Stomach (tissue), 8 donors: ENCODE measurements at regions not wholly inside any gene's neighbourhood (a gene's known extent, or its start where the extent isn't known, plus 50 kb on each side); places are given as distances from the start of the nearest gene placed in this dataset.
"Not testable (repeated sequence)": the region's sequence is repeated elsewhere in the genome, so short reads cannot be mapped to it uniquely, and the experiment has no call there.

Experiments used
- DNase-seq, 2 donors: peaks; one replicate each; pipeline versions ENCODE4 v3.0.0 to v3.0.0-alpha.2; 2013 to 2019
- H3K27ac ChIP-seq, 5 donors: fragments of 200-600 bp in 4 of 5; sonication (generic) in 4 of 5; one replicate each; pipeline ENCODE4 v1.5.1; 2013 to 2019; ENCODE audit warnings: mild to moderate bottlenecking in 1 of 5, moderate library complexity in 1 of 5
- H3K27me3 ChIP-seq, 3 donors: fragments of 200-600 bp; sonication (generic); one replicate each; pipeline ENCODE4 v1.5.1; 2017 to 2019; ENCODE audit warnings: mixed run types in 1 of 3
- H3K36me3 ChIP-seq, 4 donors: fragments of 200-600 bp; sonication (generic); 1 replicate in 3 of 4; 2 replicates in 1 of 4; pipeline ENCODE4 v1.5.1; 2016 to 2019
- H3K4me1 ChIP-seq, 4 donors: fragments of 200-600 bp; sonication (generic); one replicate each; pipeline ENCODE4 v1.5.1; 2016 to 2019
- H3K4me3 ChIP-seq, 4 donors: fragments of 200-600 bp; sonication (generic) in 3 of 4; one replicate each; pipeline ENCODE4 v1.5.1; 2016 to 2019; ENCODE audit warnings: mild to moderate bottlenecking in 1 of 4
- H3K9me3 ChIP-seq, 4 donors: fragments of 200-600 bp; sonication (generic); one replicate each; pipeline ENCODE4 v1.5.1; 2016 to 2019
- CTCF ChIP-seq, 7 experiments: fragments of 450-650 bp in 4 of 7; fragments of 200-600 bp in 3 of 7; sonication (generic) in 3 of 7; IDR thresholded peaks; one replicate each; pipeline ENCODE4 v1.5.1; 2016 to 2019; ENCODE audit warnings: antibody characterized with exemption in 7 of 7, control low read depth in 2 of 7, mild to moderate bottlenecking in 1 of 7
- EP300 ChIP-seq: sonication (generic); formaldehyde crosslinking; IDR thresholded peaks from one replicate; pipeline ENCODE4 v1.6.1; 2017; ENCODE audit warnings: antibody characterized with exemption
- POLR2A ChIP-seq, 4 donors: fragments of 450-650 bp; IDR thresholded peaks; one replicate each; pipeline ENCODE4 v1.6.1; 2016; ENCODE audit warnings: antibody characterized with exemption in 4 of 4, control low read depth in 2 of 4, mild to moderate bottlenecking in 1 of 4, moderate library complexity in 1 of 4
- POLR2AphosphoS5 ChIP-seq, 3 donors: sonication (generic); formaldehyde crosslinking; IDR thresholded peaks; one replicate each; pipeline ENCODE4 v1.6.1; 2016; ENCODE audit warnings: antibody characterized with exemption in 3 of 3
- WGBS, 5 donors: extraction: QIAGEN DNeasy Blood & Tissue Kit in 3 of 5; methylation state at CpG; one replicate each; pipeline versions ENCODE4 v1.1.5 to v1.1.7; 2013 to 2018; 5-methylcytosine and 5-hydroxymethylcytosine counted together
- intact Hi-C: fragments of 100-400 bp; cut with DNase I; formaldehyde crosslinking; loops from one replicate; pipeline ENCODE4 v1.15.1; 2023; ENCODE audit warnings: low total_unique reads
- donor health status: healthy with polysubstance abuse.
- donor health status: Bipolar disorder and iron deficiency.
- donor health status: healthy.

- Histone ChIP-seq H3K4me1 (peaks cover 0 to 5% (median 2%) of the 10 kb centered on the region in 4 donors), H3K9me3 (no peaks in the 10 kb centered on the region), H3K27ac (peak overlapping the region in 1 of 5 donors; percentile 16), H3K36me3 (no peaks in the 10 kb centered on the region), H3K27me3 (no peaks in the 10 kb centered on the region), H3K4me3 (no peak overlapping the region)
- WGBS, 5 donors = 24 to 56% (median 38%) methylated on average over 3 of the region's 3 CpGs
- intact Hi-C loops = no loop called here
- TF ChIP-seq CTCF (IDR thresholded peaks at IDR 0.05) (no peak), EP300 (no peak), POLR2AphosphoS5 (IDR thresholded peaks at IDR 0.05) (no peak), POLR2A (IDR thresholded peaks at IDR 0.05) (no peak)
- DNase-seq = no peak
Observed at GRCh38 chr14:85350667-85351066, 179.3 kb upstream of the FLRT2 start.

DNA sequence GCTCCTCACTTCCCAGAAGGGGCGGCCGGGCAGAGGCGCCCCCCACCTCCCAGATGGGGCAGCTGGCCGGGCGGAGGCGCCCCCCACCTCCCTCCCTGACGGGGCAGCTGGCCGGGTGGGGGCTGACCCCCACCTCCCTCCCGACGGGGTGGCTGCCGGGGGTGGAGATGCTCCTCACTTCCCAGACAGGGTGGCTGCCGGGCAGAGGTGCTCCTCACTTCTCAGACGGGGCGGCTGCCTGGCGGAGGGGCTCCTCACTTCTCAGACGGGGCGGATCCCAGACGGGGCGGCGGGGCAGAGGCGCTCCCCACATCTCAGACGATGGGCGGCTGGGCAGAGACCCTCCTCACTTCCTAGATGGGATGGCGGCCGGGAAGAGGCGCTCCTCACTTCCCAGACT lies 177.4 kb upstream of the FLRT2 start:
- H3K4me1 ChIP-seq, H3K9me3 ChIP-seq, H3K36me3 ChIP-seq, DNase-seq, intact Hi-C loops, H3K27me3 ChIP-seq, H3K27ac ChIP-seq, H3K4me3 ChIP-seq: not testable (repeated sequence)
- WGBS, 5 donors = 91 to 97% (median 95%) methylated on average over 9 to 26 of the region's 26 CpGs

- intact Hi-C loops = no loop called here
- no peak overlapping the region for H3K4me3 ChIP-seq
- 39 to 56% (median 53%) methylated on average over 5 of the region's 5 CpGs for WGBS, 5 donors
- TF ChIP-seq POLR2A (IDR thresholded peaks at IDR 0.05) (no peak), CTCF (IDR thresholded peaks at IDR 0.05) (no peak), POLR2AphosphoS5 (IDR thresholded peaks at IDR 0.05) (no peak), EP300 (no peak)
- H3K36me3 ChIP-seq = no peaks in the 10 kb centered on the region
- no peaks in the 10 kb centered on the region for H3K27me3 ChIP-seq
- H3K9me3 ChIP-seq = no peaks in the 10 kb centered on the region
- peaks cover 0 to 3% (median 0%) of the 10 kb centered on the region in 4 donors for H3K4me1 ChIP-seq
- DNase-seq = no peak
- no peak overlapping the region for H3K27ac ChIP-seq
Observed at GRCh38 chr14:85357120-85357519, 172.8 kb upstream of the FLRT2 start.

GRCh38 chr14:85358136-85358785 lies 171.7 kb upstream of the FLRT2 start:
- intact Hi-C loops = no loop called here
- Histone ChIP-seq H3K36me3 (no peaks in the 10 kb centered on the region), H3K9me3 (no peaks in the 10 kb centered on the region), H3K27me3 (no peaks in the 10 kb centered on the region), H3K27ac (no peak overlapping the region), H3K4me3 (no peak overlapping the region), H3K4me1 (peaks cover 0 to 3% (median 0%) of the 10 kb centered on the region in 4 donors)
- DNase-seq = no peak
- WGBS, 5 donors = 74 to 97% (median 94%) methylated on average over 1 of the region's 1 CpG
- TF ChIP-seq CTCF (IDR thresholded peaks at IDR 0.05) (no peak), POLR2AphosphoS5 (IDR thresholded peaks at IDR 0.05) (no peak), POLR2A (IDR thresholded peaks at IDR 0.05) (no peak), EP300 (no peak)

DNA sequence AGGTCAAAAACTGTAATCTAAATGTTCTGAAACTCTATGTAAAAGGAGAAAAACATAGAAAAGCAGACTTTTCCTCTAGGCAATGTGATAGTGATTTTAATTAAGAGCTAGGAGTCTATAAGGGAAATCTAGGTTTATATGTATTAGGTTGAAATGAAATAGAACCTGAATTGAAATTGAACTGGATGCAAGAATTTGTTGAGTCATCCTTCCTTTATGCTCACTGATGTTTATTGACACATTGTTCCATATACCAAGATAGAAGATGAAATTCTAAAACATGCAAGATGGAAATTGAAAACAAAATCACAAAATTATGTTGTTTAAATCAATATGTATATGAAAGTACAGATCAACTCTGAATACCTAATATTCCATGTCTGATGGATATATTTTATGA lies 170.4 kb upstream of the FLRT2 start:
- Histone ChIP-seq H3K27ac (no peak overlapping the region), H3K36me3 (no peaks in the 10 kb centered on the region), H3K9me3 (no peaks in the 10 kb centered on the region), H3K4me3 (no peak overlapping the region), H3K27me3 (no peaks in the 10 kb centered on the region), H3K4me1 (peaks cover 0 to 3% (median 0%) of the 10 kb centered on the region in 4 donors)
- intact Hi-C loops = no loop called here
- no peak for DNase-seq
- TF ChIP-seq POLR2AphosphoS5 (IDR thresholded peaks at IDR 0.05) (no peak), EP300 (no peak), POLR2A (IDR thresholded peaks at IDR 0.05) (no peak), CTCF (IDR thresholded peaks at IDR 0.05) (no peak)
